Spleen (tissue), 11 donors: ENCODE measurements at regions not wholly inside any gene's neighbourhood (a gene's known extent, or its start where the extent isn't known, plus 50 kb on each side); places are given as distances from the start of the nearest gene placed in this dataset.

Experiments used
- DNase-seq: peaks from one replicate; pipeline ENCODE4 v3.0.0-alpha.2; 2020
- H3K27ac ChIP-seq, 8 donors: fragments of 200-600 bp; sonication (generic) in 7 of 8; 1 replicate in 4 of 8; 2 replicates in 4 of 8; pipeline versions ENCODE4 v1.5.0 to v1.8.0; 2016 to 2021; ENCODE audit warnings: inconsistent platforms in 4 of 8, mild to moderate bottlenecking in 4 of 8, moderate library complexity in 1 of 8
- H3K27me3 ChIP-seq, 7 donors: fragments of 200-600 bp; sonication (generic) in 6 of 7; replicated peaks in 1 of 7; 1 replicate in 4 of 7; 2 replicates in 3 of 7; pipeline versions ENCODE4 v1.5.0 to v1.8.0; 2016 to 2021; ENCODE audit warnings: inconsistent platforms in 3 of 7, mild to moderate bottlenecking in 1 of 7
- H3K36me3 ChIP-seq, 6 donors: fragments of 200-600 bp; sonication (generic) in 5 of 6; 1 replicate in 4 of 6; 2 replicates in 2 of 6; pipeline versions ENCODE4 v1.5.0 to v1.8.0; 2016 to 2021; ENCODE audit warnings: inconsistent platforms in 2 of 6
- H3K4me1 ChIP-seq, 6 donors: fragments of 200-600 bp; sonication (generic) in 5 of 6; 1 replicate in 3 of 6; 2 replicates in 3 of 6; pipeline versions ENCODE4 v1.5.0 to v1.8.0; 2016 to 2021; ENCODE audit warnings: inconsistent platforms in 3 of 6
- H3K4me3 ChIP-seq, 8 donors: fragments of 200-600 bp; sonication (generic) in 7 of 8; 1 replicate in 4 of 8; 2 replicates in 4 of 8; pipeline versions ENCODE4 v1.5.0 to v1.8.0; 2016 to 2021; ENCODE audit warnings: inconsistent platforms in 4 of 8, mild to moderate bottlenecking in 4 of 8, moderate library complexity in 2 of 8
- H3K9me3 ChIP-seq, 8 donors: fragments of 200-600 bp; sonication (generic) in 7 of 8; 1 replicate in 4 of 8; 2 replicates in 4 of 8; pipeline versions ENCODE4 v1.5.0 to v1.8.0; 2016 to 2021; ENCODE audit warnings: inconsistent platforms in 4 of 8
- POLR2A ChIP-seq, 3 donors: fragments of 450-650 bp; IDR thresholded peaks; one replicate each; pipeline ENCODE4 v1.5.1; 2017; ENCODE audit warnings: antibody characterized with exemption in 3 of 3, mild to moderate bottlenecking in 1 of 3
- POLR2AphosphoS5 ChIP-seq, 3 donors: sonication (generic); formaldehyde crosslinking; IDR thresholded peaks; one replicate each; pipeline ENCODE4 v1.5.1; 2017; ENCODE audit warnings: antibody characterized with exemption in 3 of 3
- WGBS, 5 donors: extraction: QIAGEN DNeasy Blood & Tissue Kit in 3 of 5; methylation state at CpG; one replicate each; pipeline versions ENCODE4 v1.1.5 to v1.1.7; 2013 to 2018; 5-methylcytosine and 5-hydroxymethylcytosine counted together
- intact Hi-C: fragments of 100-400 bp; cut with DNase I; formaldehyde crosslinking; loops from one replicate; pipeline ENCODE4 v1.15.0; 2023; ENCODE audit warnings: low total_unique reads
- TF ChIP-seq, protein P1 (sequence below), 11 experiments: fragments of 200-600 bp in 7 of 11; fragments of 450-650 bp in 4 of 11; sonication (generic) in 4 of 11; IDR thresholded peaks in 8 of 11; conservative IDR thresholded peaks in 3 of 11; 1 replicate in 7 of 11; 2 replicates in 4 of 11; pipeline versions ENCODE4 v1.4.0 to v1.8.0; 2016 to 2021; ENCODE audit warnings: antibody characterized with exemption in 11 of 11, inconsistent platforms in 4 of 11, mild to moderate bottlenecking in 1 of 11
- donor health status: healthy with polysubstance abuse.
- donor health status: DM: no; HTN: no; CAD: no; lungs with moderate emphysema.
- donor health status: DM: no; HTN: no; CAD: no.
- donor health status: Bipolar disorder and iron deficiency.
- donor health status: healthy.
- donor health status: DM: no; HTN: no; CAD: no.
- donor health status: DM: yes; HTN: yes; CAD: no.

- intact Hi-C loops, result no loop called here
- Histone ChIP-seq H3K9me3 (no peaks in the 10 kb centered on the region), H3K36me3 (no peaks in the 10 kb centered on the region), H3K4me3 (no peak overlapping the region), H3K27me3 (no peaks in the 10 kb centered on the region), H3K4me1 (no peaks in the 10 kb centered on the region), H3K27ac (no peak overlapping the region)
- DNase-seq, result no peak
- TF ChIP-seq POLR2AphosphoS5 (IDR thresholded peaks at IDR 0.05) (no peak), POLR2A (IDR thresholded peaks at IDR 0.05) (no peak)
- TF ChIP-seq, protein P1, sequence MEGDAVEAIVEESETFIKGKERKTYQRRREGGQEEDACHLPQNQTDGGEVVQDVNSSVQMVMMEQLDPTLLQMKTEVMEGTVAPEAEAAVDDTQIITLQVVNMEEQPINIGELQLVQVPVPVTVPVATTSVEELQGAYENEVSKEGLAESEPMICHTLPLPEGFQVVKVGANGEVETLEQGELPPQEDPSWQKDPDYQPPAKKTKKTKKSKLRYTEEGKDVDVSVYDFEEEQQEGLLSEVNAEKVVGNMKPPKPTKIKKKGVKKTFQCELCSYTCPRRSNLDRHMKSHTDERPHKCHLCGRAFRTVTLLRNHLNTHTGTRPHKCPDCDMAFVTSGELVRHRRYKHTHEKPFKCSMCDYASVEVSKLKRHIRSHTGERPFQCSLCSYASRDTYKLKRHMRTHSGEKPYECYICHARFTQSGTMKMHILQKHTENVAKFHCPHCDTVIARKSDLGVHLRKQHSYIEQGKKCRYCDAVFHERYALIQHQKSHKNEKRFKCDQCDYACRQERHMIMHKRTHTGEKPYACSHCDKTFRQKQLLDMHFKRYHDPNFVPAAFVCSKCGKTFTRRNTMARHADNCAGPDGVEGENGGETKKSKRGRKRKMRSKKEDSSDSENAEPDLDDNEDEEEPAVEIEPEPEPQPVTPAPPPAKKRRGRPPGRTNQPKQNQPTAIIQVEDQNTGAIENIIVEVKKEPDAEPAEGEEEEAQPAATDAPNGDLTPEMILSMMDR (IDR thresholded peaks at IDR 0.05 in 8 of 11, conservative IDR thresholded peaks at IDR 0.05 in 3 of 11), result no peak
- 53 to 77% (median 68%) methylated on average over 1 of the region's 1 CpG for WGBS, 5 donors
Measured at GRCh38 chr2:156753766-156754165, 317.6 kb downstream of the GPD2 start.

GRCh38 chr2:156756516-156756915 lies 320.3 kb downstream of the GPD2 start:
- Histone ChIP-seq H3K4me3 (no peak overlapping the region), H3K27me3 (no peaks in the 10 kb centered on the region), H3K27ac (no peak overlapping the region), H3K36me3 (no peaks in the 10 kb centered on the region), H3K9me3 (no peaks in the 10 kb centered on the region), H3K4me1 (no peaks in the 10 kb centered on the region)
- DNase-seq, result no peak
- TF ChIP-seq POLR2A (IDR thresholded peaks at IDR 0.05) (no peak), POLR2AphosphoS5 (IDR thresholded peaks at IDR 0.05) (no peak)
- TF ChIP-seq, protein P1 (IDR thresholded peaks at IDR 0.05 in 8 of 11, conservative IDR thresholded peaks at IDR 0.05 in 3 of 11), result no peak
- intact Hi-C loops, result no loop called here

GRCh38 chr2:156763174-156763573 lies 327.0 kb downstream of the GPD2 start:
- intact Hi-C loops, result no loop called here
- no peak for DNase-seq
- WGBS, 5 donors, result 79 to 98% (median 84%) methylated on average over 2 of the region's 2 CpGs

GRCh38 chr2:156765043-156765442 lies 328.9 kb downstream of the GPD2 start:
- Histone ChIP-seq H3K36me3 (no peaks in the 10 kb centered on the region), H3K27me3 (no peaks in the 10 kb centered on the region), H3K9me3 (peaks cover 0 to 18% (median 10%) of the 10 kb centered on the region in 8 donors), H3K4me3 (no peak overlapping the region), H3K27ac (no peak overlapping the region), H3K4me1 (no peaks in the 10 kb centered on the region)
- no peak for DNase-seq
- intact Hi-C loops, result no loop called here
- whole genome bisulfite sequencing, 5 donors, result 29 to 59% (median 45%) methylated on average over 2 of the region's 2 CpGs
- TF ChIP-seq, protein P1 (IDR thresholded peaks at IDR 0.05 in 8 of 11, conservative IDR thresholded peaks at IDR 0.05 in 3 of 11), result no peak
- TF ChIP-seq POLR2AphosphoS5 (IDR thresholded peaks at IDR 0.05), result no peak
- TF ChIP-seq POLR2A (IDR thresholded peaks at IDR 0.05), result no peak

More at GRCh38 chr2:156763174-156763573, 327.0 kb downstream of the GPD2 start:
- no peak overlapping the region for H3K4me3 ChIP-seq
- H3K36me3 ChIP-seq, result no peaks in the 10 kb centered on the region
- H3K4me1 ChIP-seq, result no peaks in the 10 kb centered on the region
- TF ChIP-seq POLR2A (IDR thresholded peaks at IDR 0.05) (no peak), POLR2AphosphoS5 (IDR thresholded peaks at IDR 0.05) (no peak)
- TF ChIP-seq, protein P1 (IDR thresholded peaks at IDR 0.05 in 8 of 11, conservative IDR thresholded peaks at IDR 0.05 in 3 of 11), result no peak
- no peaks in the 10 kb centered on the region for H3K9me3 ChIP-seq
- H3K27ac ChIP-seq, result no peak overlapping the region
- H3K27me3 ChIP-seq, result no peaks in the 10 kb centered on the region
